Upper lobe of left lung (tissue), 4 donors: ENCODE measurements at regions not wholly inside any gene's neighbourhood (a gene's known extent, or its start where the extent isn't known, plus 50 kb on each side); places are given as distances from the start of the nearest gene placed in this dataset.

Experiments
- EP300 ChIP-seq, 4 donors: sonication (generic); formaldehyde crosslinking; IDR thresholded peaks; one replicate each; pipeline ENCODE4 v1.5.1; 2017; ENCODE audit warnings: antibody characterized with exemption in 4 of 4, control low read depth in 2 of 4
- POLR2A ChIP-seq, 4 donors: fragments of 450-650 bp; IDR thresholded peaks; one replicate each; pipeline ENCODE4 v1.5.1; 2016 to 2017; ENCODE audit warnings: antibody characterized with exemption in 4 of 4, mild to moderate bottlenecking in 2 of 4
- POLR2AphosphoS5 ChIP-seq, 2 donors: sonication (generic); formaldehyde crosslinking; IDR thresholded peaks; one replicate each; pipeline ENCODE4 v1.5.1; 2017; ENCODE audit warnings: antibody characterized with exemption in 2 of 2
- TF ChIP-seq, protein P1 (sequence below), 6 experiments: fragments of 450-650 bp in 4 of 6; fragments of 200-600 bp in 2 of 6; sonication (generic) in 2 of 6; IDR thresholded peaks; one replicate each; pipeline ENCODE4 v1.5.1; 2016 to 2019; ENCODE audit warnings: antibody characterized with exemption in 6 of 6

DNA sequence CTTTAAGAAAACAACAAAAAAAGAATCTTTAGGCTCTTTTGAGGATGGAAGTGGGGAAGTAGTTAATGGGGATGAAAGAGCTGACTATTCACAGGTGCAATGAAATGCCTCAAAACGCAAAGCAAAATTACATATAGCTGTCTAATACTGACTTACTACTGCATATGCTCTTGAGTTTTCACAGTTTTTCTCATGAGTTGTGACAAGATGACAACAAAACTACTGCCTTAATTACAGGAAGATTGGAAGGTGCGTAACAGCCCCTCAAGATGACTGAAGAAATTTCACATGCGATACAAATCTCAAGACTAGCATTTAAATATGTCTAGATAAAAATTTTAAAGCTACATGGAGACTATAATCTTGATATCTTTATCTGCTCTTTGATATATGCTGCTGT, 547.8 kb upstream of the POU3F2 start:
- TF ChIP-seq, protein P1, sequence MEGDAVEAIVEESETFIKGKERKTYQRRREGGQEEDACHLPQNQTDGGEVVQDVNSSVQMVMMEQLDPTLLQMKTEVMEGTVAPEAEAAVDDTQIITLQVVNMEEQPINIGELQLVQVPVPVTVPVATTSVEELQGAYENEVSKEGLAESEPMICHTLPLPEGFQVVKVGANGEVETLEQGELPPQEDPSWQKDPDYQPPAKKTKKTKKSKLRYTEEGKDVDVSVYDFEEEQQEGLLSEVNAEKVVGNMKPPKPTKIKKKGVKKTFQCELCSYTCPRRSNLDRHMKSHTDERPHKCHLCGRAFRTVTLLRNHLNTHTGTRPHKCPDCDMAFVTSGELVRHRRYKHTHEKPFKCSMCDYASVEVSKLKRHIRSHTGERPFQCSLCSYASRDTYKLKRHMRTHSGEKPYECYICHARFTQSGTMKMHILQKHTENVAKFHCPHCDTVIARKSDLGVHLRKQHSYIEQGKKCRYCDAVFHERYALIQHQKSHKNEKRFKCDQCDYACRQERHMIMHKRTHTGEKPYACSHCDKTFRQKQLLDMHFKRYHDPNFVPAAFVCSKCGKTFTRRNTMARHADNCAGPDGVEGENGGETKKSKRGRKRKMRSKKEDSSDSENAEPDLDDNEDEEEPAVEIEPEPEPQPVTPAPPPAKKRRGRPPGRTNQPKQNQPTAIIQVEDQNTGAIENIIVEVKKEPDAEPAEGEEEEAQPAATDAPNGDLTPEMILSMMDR (IDR thresholded peaks at IDR 0.05): no peak
- TF ChIP-seq POLR2A (IDR thresholded peaks at IDR 0.05) (no peak), POLR2AphosphoS5 (IDR thresholded peaks at IDR 0.05) (no peak), EP300 (IDR thresholded peaks at IDR 0.05) (no peak)
